ENCODE measurements at regions not wholly inside any gene's neighbourhood (a gene's known extent, or its start where the extent isn't known, plus 50 kb on each side); places are given as distances from the start of the nearest gene placed in this dataset.

DNA sequence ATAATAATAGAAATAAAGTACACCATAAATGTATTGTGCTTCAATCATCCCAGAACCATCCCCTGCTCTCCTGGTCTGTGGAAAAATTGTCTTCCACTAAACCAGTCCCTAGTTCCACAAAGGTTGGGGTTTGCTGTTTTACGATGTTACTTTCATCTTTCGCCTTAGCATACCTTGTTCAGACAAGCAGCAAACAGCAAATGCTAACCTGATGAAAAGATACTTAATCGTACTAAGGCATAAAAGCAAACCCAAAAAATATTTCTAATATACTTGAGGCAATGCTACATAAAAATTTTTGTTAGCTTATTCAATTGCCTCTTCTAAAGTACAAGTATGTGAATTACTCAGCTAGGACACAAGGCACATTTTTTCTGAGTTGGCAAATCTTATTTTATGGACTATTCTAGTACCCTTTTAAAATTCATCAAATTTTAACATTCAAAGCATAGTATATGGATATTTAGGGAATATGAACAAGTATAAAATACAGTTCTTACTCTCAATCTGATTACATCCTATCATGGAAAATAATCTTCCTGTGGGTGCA, 97.1 kb upstream of the PLEKHG7 start:
- no peak for ATAC-seq
- TF ChIP-seq ZNF565 (CRISPR knock-in tag; conservative IDR thresholded peaks at IDR 0.05; ENCODE audit: low read depth): no peak
- no peak for TF ChIP-seq ISL1 (CRISPR knock-in tag; IDR thresholded peaks at IDR 0.05)
- TF ChIP-seq GLIS3 (CRISPR knock-in tag; IDR thresholded peaks at IDR 0.05): no peak
- no peak for TF ChIP-seq ZC3H10 (CRISPR knock-in tag; IDR thresholded peaks at IDR 0.05)
- no peak for TF ChIP-seq SNAI2 (CRISPR knock-in tag; IDR thresholded peaks at IDR 0.05)
- TF ChIP-seq ESRRG (CRISPR knock-in tag; IDR thresholded peaks at IDR 0.05): no peak
- TF ChIP-seq, protein P1, sequence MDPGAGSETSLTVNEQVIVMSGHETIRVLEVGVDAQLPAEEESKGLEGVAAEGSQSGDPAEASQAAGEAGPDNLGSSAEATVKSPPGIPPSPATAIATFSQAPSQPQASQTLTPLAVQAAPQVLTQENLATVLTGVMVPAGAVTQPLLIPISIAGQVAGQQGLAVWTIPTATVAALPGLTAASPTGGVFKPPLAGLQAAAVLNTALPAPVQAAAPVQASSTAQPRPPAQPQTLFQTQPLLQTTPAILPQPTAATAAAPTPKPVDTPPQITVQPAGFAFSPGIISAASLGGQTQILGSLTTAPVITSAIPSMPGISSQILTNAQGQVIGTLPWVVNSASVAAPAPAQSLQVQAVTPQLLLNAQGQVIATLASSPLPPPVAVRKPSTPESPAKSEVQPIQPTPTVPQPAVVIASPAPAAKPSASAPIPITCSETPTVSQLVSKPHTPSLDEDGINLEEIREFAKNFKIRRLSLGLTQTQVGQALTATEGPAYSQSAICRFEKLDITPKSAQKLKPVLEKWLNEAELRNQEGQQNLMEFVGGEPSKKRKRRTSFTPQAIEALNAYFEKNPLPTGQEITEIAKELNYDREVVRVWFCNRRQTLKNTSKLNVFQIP (CRISPR knock-in tag; IDR thresholded peaks at IDR 0.05; ENCODE audit: borderline replicate concordance, low read depth): no peak
- TF ChIP-seq PPARA (CRISPR knock-in tag; IDR thresholded peaks at IDR 0.05; ENCODE audit: borderline replicate concordance): no peak

DNA sequence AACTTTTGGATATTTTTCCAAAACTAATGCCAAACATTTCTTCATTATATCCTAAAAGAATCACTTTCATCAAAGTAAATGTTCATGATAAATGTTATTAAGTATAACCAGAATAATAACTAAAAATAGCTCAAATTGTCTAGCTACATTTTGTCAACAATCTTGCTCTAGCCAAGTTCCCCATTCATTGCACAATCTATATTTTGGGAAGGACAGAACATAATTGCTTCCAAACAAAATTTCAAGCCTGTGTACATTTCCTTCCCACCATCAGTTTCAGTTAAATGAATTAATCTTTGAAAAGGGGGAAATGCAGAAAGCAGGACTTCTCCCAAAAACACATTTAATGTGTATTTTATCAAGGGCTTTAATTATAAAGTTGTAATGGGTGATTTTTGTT, 98.0 kb upstream of the PLEKHG7 start:
- no peak for TF ChIP-seq RARB (CRISPR knock-in tag; IDR thresholded peaks at IDR 0.05)
- TF ChIP-seq, protein P2, sequence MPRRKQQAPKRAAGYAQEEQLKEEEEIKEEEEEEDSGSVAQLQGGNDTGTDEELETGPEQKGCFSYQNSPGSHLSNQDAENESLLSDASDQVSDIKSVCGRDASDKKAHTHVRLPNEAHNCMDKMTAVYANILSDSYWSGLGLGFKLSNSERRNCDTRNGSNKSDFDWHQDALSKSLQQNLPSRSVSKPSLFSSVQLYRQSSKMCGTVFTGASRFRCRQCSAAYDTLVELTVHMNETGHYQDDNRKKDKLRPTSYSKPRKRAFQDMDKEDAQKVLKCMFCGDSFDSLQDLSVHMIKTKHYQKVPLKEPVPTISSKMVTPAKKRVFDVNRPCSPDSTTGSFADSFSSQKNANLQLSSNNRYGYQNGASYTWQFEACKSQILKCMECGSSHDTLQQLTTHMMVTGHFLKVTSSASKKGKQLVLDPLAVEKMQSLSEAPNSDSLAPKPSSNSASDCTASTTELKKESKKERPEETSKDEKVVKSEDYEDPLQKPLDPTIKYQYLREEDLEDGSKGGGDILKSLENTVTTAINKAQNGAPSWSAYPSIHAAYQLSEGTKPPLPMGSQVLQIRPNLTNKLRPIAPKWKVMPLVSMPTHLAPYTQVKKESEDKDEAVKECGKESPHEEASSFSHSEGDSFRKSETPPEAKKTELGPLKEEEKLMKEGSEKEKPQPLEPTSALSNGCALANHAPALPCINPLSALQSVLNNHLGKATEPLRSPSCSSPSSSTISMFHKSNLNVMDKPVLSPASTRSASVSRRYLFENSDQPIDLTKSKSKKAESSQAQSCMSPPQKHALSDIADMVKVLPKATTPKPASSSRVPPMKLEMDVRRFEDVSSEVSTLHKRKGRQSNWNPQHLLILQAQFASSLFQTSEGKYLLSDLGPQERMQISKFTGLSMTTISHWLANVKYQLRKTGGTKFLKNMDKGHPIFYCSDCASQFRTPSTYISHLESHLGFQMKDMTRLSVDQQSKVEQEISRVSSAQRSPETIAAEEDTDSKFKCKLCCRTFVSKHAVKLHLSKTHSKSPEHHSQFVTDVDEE (CRISPR knock-in tag; IDR thresholded peaks at IDR 0.05): no peak
- TF ChIP-seq ESRRG (CRISPR knock-in tag; IDR thresholded peaks at IDR 0.05): no peak
- TF ChIP-seq, protein P3, sequence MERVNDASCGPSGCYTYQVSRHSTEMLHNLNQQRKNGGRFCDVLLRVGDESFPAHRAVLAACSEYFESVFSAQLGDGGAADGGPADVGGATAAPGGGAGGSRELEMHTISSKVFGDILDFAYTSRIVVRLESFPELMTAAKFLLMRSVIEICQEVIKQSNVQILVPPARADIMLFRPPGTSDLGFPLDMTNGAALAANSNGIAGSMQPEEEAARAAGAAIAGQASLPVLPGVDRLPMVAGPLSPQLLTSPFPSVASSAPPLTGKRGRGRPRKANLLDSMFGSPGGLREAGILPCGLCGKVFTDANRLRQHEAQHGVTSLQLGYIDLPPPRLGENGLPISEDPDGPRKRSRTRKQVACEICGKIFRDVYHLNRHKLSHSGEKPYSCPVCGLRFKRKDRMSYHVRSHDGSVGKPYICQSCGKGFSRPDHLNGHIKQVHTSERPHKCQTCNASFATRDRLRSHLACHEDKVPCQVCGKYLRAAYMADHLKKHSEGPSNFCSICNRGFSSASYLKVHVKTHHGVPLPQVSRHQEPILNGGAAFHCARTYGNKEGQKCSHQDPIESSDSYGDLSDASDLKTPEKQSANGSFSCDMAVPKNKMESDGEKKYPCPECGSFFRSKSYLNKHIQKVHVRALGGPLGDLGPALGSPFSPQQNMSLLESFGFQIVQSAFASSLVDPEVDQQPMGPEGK (CRISPR knock-in tag; IDR thresholded peaks at IDR 0.05; ENCODE audit: borderline replicate concordance): no peak
- TF ChIP-seq ARNTL (CRISPR knock-in tag; IDR thresholded peaks at IDR 0.05; ENCODE audit: borderline replicate concordance, low read depth): no peak
- no peak for TF ChIP-seq ZNF70 (CRISPR knock-in tag; IDR thresholded peaks at IDR 0.05)
- TF ChIP-seq BACH2 (CRISPR knock-in tag; IDR thresholded peaks at IDR 0.05; ENCODE audit: borderline replicate concordance): no peak
- TF ChIP-seq TCF4 (CRISPR knock-in tag; IDR thresholded peaks at IDR 0.05; ENCODE audit: borderline replicate concordance): no peak
- TF ChIP-seq ZFP30 (CRISPR knock-in tag; IDR thresholded peaks at IDR 0.05): no peak
- no peak for TF ChIP-seq ISL1 (CRISPR knock-in tag; IDR thresholded peaks at IDR 0.05)
- no peak for TF ChIP-seq ZFP3 (CRISPR knock-in tag; IDR thresholded peaks at IDR 0.05)
- ATAC-seq: no peak

DNA sequence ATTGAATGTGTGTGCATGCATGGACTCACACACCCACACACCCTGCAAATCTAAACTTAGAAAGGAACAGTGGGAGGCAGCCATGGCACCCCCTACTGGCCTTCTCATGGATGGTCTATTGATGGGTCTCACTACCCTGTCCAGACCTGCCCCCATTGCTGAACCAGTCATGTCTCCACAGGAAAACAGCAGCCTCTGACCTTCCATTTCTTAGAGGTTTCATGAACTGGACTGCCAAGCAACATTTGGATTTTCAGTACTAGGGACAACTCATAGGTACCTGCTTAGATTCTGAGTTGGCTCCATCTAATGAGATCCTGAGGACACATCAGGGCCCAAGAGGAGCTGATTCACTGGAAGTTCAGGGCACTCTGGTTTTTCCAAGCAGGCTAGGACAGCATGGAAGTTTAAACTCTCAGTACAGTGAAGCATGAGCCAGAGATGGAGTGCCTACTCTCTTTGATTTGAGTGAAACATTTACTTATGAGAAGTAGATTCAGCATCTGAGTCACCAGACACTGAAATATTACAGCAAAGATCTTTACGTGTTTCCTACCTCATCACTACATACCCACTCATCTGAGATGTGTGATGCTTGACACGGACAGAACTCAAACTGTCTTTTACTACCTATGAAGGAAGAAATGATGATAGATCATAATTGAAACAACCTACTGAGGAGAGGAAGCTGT, 98.9 kb upstream of the PLEKHG7 start:
- no peak for ATAC-seq
- no peak for TF ChIP-seq RARB (CRISPR knock-in tag; IDR thresholded peaks at IDR 0.05)
- no peak for TF ChIP-seq ZNF565 (CRISPR knock-in tag; conservative IDR thresholded peaks at IDR 0.05; ENCODE audit: low read depth)
- TF ChIP-seq BACH2 (CRISPR knock-in tag; IDR thresholded peaks at IDR 0.05; ENCODE audit: borderline replicate concordance): no peak
- TF ChIP-seq ZFP3 (CRISPR knock-in tag; IDR thresholded peaks at IDR 0.05): no peak
- TF ChIP-seq ESRRG (CRISPR knock-in tag; IDR thresholded peaks at IDR 0.05): no peak
- no peak for TF ChIP-seq ZNF8 (CRISPR knock-in tag; IDR thresholded peaks at IDR 0.05)
- TF ChIP-seq ZC3H10 (CRISPR knock-in tag; IDR thresholded peaks at IDR 0.05): no peak
- TF ChIP-seq, protein P1 (CRISPR knock-in tag; IDR thresholded peaks at IDR 0.05; ENCODE audit: borderline replicate concordance, low read depth): no peak
- no peak for TF ChIP-seq TOX (CRISPR knock-in tag; IDR thresholded peaks at IDR 0.05; ENCODE audit: borderline replicate concordance)
- TF ChIP-seq ZFP30 (CRISPR knock-in tag; IDR thresholded peaks at IDR 0.05): no peak
- TF ChIP-seq, protein P4, sequence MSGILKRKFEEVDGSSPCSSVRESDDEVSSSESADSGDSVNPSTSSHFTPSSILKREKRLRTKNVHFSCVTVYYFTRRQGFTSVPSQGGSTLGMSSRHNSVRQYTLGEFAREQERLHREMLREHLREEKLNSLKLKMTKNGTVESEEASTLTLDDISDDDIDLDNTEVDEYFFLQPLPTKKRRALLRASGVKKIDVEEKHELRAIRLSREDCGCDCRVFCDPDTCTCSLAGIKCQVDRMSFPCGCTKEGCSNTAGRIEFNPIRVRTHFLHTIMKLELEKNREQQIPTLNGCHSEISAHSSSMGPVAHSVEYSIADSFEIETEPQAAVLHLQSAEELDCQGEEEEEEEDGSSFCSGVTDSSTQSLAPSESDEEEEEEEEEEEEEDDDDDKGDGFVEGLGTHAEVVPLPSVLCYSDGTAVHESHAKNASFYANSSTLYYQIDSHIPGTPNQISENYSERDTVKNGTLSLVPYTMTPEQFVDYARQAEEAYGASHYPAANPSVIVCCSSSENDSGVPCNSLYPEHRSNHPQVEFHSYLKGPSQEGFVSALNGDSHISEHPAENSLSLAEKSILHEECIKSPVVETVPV (CRISPR knock-in tag; IDR thresholded peaks at IDR 0.05): no peak
- no peak for TF ChIP-seq GLIS3 (CRISPR knock-in tag; IDR thresholded peaks at IDR 0.05)
- TF ChIP-seq OSR1 (CRISPR knock-in tag; IDR thresholded peaks at IDR 0.05): no peak

Measured in SK-N-SH treated with all-trans-retinoic acid at 6 μM for 48 hours (cell line).